ENCODE measurements at regions not wholly inside any gene's neighbourhood (a gene's known extent, or its start where the extent isn't known, plus 50 kb on each side); places are given as distances from the start of the nearest gene placed in this dataset.

DNA sequence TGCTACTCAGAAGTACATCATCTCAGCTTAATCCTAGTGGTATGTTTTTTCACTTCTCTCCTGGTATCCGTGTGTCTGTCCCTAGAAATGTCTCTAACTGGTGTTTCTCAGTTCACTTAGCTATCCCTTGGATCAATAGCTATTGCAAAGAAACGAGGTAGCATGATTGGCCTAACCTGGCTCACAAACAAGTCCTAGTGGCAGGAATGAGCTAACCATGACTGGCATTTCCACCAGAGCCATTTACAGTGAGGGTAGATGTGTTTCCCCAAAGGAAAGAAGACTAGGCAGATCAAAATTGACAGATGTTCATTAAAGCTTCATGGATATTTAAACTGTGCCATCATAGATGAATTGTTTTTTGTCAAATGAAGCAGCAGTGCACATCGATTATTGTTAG lies 82.5 kb downstream of the PALM2AKAP2 start:
- DNase-seq (ENCODE audit: low spot score): no peak
- TF ChIP-seq, protein P1, sequence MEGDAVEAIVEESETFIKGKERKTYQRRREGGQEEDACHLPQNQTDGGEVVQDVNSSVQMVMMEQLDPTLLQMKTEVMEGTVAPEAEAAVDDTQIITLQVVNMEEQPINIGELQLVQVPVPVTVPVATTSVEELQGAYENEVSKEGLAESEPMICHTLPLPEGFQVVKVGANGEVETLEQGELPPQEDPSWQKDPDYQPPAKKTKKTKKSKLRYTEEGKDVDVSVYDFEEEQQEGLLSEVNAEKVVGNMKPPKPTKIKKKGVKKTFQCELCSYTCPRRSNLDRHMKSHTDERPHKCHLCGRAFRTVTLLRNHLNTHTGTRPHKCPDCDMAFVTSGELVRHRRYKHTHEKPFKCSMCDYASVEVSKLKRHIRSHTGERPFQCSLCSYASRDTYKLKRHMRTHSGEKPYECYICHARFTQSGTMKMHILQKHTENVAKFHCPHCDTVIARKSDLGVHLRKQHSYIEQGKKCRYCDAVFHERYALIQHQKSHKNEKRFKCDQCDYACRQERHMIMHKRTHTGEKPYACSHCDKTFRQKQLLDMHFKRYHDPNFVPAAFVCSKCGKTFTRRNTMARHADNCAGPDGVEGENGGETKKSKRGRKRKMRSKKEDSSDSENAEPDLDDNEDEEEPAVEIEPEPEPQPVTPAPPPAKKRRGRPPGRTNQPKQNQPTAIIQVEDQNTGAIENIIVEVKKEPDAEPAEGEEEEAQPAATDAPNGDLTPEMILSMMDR (IDR thresholded peaks at IDR 0.05): no peak
- TF ChIP-seq POLR2A (IDR thresholded peaks at IDR 0.05) (no peak), POLR2AphosphoS5 (IDR thresholded peaks at IDR 0.05) (no peak)
- Histone ChIP-seq H3K4me1 (replicated peaks) (no peaks in the 10 kb centered on the region), H3K27me3 (replicated peaks; ENCODE audit: insufficient read depth) (no peaks in the 10 kb centered on the region), H3K9me3 (no peaks in the 10 kb centered on the region), H3K36me3 (no peaks in the 10 kb centered on the region), H3K4me3 (no peak overlapping the region), H3K27ac (no peak overlapping the region)
- 81% methylated on average over 3 of the region's 3 CpGs for WGBS
- intact Hi-C loops (cut with DNase I): no loop called here

DNA sequence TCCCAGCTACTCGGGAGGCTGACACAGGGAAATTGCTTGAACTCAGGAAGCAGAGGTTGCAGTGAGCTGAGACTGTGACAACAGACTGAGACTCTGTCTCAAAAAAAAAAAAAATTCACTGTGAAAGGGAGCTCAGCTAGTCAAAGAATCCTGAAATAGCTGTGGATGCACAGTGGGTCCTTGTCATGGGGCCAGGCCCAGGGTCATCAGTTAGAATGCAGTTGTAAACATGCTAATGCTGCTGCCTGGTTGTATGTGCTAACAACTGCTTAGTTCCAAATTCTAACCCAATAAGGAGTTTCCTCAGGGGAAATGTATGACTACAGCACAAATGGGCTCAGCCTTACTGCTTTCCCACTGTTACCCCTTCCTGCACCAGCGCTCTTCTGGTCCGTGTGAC lies 84.0 kb downstream of the PALM2AKAP2 start:
- intact Hi-C loops (cut with DNase I): no loop called here
- WGBS: 88% methylated on average over 3 of the region's 3 CpGs
- no peaks in the 10 kb centered on the region for H3K27me3 ChIP-seq (replicated peaks; ENCODE audit: insufficient read depth)

DNA sequence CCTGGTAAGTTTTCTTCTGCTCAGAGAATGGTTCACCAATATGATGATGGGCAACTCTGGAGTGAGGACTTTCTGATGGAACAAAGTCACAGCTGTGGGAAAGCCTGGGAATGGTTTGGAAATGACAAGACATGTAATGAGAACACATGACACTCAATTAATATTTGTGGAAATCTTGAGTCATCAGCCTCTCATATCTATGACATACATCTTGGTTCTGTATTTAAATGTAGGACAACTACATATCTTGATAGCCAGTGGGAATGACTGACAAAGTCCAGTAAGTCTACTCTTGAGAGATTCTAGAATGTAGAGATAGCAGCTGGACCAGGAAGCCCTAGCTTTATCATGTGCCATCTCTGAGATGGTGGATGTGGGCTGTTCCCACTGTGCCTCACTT lies 85.5 kb downstream of the PALM2AKAP2 start:
- H3K27me3 ChIP-seq (replicated peaks; ENCODE audit: insufficient read depth): no peaks in the 10 kb centered on the region
- H3K4me3 ChIP-seq: no peak overlapping the region
- intact Hi-C loops (cut with DNase I): no loop called here
- H3K9me3 ChIP-seq: no peaks in the 10 kb centered on the region
- no peak for DNase-seq (ENCODE audit: low spot score)
- no peaks in the 10 kb centered on the region for H3K36me3 ChIP-seq
- TF ChIP-seq POLR2A (IDR thresholded peaks at IDR 0.05) (no peak), POLR2AphosphoS5 (IDR thresholded peaks at IDR 0.05) (no peak)
- TF ChIP-seq, protein P1 (IDR thresholded peaks at IDR 0.05): no peak
- no peak overlapping the region for H3K27ac ChIP-seq
- H3K4me1 ChIP-seq (replicated peaks): no peaks in the 10 kb centered on the region

More for the DNA sequence above, 84.0 kb downstream of the PALM2AKAP2 start:
- Histone ChIP-seq H3K4me1 (replicated peaks) (no peaks in the 10 kb centered on the region), H3K27ac (no peak overlapping the region), H3K36me3 (no peaks in the 10 kb centered on the region), H3K4me3 (no peak overlapping the region), H3K9me3 (no peaks in the 10 kb centered on the region)
- TF ChIP-seq, protein P1 (IDR thresholded peaks at IDR 0.05): no peak
- TF ChIP-seq POLR2A (IDR thresholded peaks at IDR 0.05) (no peak), POLR2AphosphoS5 (IDR thresholded peaks at IDR 0.05) (no peak)
- no peak for DNase-seq (ENCODE audit: low spot score)

DNA sequence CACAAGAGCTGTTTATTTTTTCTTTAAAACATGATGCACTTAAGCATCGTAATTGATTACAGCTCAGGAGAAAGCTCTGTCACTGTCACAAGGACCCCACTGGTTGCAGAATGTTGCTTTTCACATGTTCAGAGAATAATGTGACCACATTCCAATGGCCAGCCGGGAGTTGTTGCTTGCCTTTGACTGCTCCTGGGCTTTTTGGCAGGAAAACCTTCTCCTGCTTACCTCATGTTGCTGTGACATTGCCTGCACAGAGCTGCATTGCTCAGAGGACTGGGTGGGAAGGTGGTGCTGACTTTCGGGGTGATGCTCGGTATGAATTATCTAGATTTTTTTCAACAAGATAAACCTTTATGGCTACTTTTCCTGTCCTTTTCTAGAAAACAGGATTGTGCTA lies 88.2 kb downstream of the PALM2AKAP2 start:
- WGBS: 43% methylated on average over 4 of the region's 4 CpGs
- no peaks in the 10 kb centered on the region for H3K9me3 ChIP-seq
- TF ChIP-seq POLR2AphosphoS5 (IDR thresholded peaks at IDR 0.05): no peak
- TF ChIP-seq, protein P1 (IDR thresholded peaks at IDR 0.05): no peak
- no peaks in the 10 kb centered on the region for H3K27me3 ChIP-seq (replicated peaks; ENCODE audit: insufficient read depth)
- H3K4me3 ChIP-seq: no peak overlapping the region
- intact Hi-C loops (cut with DNase I): no loop called here
- DNase-seq (ENCODE audit: low spot score): no peak
- no peaks in the 10 kb centered on the region for H3K36me3 ChIP-seq
- H3K27ac ChIP-seq: no peak overlapping the region
- H3K4me1 ChIP-seq (replicated peaks): no peaks in the 10 kb centered on the region

DNA sequence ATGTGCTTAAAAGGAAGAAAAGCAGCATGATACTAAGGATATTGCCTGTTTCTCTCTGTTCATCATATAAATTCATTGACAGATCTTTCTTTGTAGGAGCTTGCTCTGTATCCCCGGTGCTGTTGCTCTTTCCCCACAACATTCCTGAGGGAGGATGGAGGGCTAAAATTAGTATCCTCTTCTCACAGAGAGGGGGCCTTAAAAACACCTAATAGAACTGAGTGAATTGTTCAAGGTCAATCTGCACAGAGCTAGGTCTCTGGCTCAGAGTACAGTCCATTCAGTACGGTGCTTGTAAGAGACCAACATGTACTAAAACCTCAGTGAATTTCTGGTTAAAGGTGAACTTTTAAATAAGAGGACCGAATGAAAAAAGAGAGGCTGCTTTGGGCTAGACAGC lies 88.7 kb downstream of the PALM2AKAP2 start:
- intact Hi-C loops (cut with DNase I): no loop called here
- no peak for DNase-seq (ENCODE audit: low spot score)
- no peak for TF ChIP-seq POLR2A (IDR thresholded peaks at IDR 0.05)
- TF ChIP-seq POLR2AphosphoS5 (IDR thresholded peaks at IDR 0.05): no peak
- TF ChIP-seq, protein P1 (IDR thresholded peaks at IDR 0.05): no peak
- no peak overlapping the region for H3K4me3 ChIP-seq
- H3K9me3 ChIP-seq: no peaks in the 10 kb centered on the region
- no peaks in the 10 kb centered on the region for H3K27me3 ChIP-seq (replicated peaks; ENCODE audit: insufficient read depth)
- 56% methylated on average over 3 of the region's 3 CpGs for WGBS
- H3K27ac ChIP-seq: no peak overlapping the region
- no peaks in the 10 kb centered on the region for H3K4me1 ChIP-seq (replicated peaks)
- no peaks in the 10 kb centered on the region for H3K36me3 ChIP-seq
